ENCODE measurements at regions not wholly inside any gene's neighbourhood (a gene's known extent, or its start where the extent isn't known, plus 50 kb on each side); places are given as distances from the start of the nearest gene placed in this dataset.

DNA sequence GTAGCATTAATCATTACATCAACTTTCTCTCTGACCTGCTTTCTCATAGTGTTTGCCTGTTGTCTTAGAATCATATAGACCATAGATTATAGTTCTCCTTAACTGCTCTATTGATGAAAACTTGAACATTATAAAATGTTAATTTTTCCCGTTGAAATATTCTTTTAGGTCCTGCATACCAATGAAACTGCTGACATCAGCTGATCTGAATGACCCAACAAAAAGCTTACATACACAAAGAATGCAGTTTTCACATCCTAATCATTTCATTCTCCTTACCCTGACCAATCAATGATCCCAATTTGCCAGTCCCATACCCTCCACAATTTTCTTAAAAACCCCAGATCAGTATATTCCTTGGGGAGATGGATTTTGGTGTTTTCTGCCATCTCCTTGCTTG is 302.9 kb upstream of the MBL2 start:
- H3K27ac Mint-ChIP-seq: no peak overlapping the region
- H3K9me3 Mint-ChIP-seq: peaks cover 6% of the 10 kb centered on the region
- no peaks in the 10 kb centered on the region for H3K4me1 Mint-ChIP-seq
- ATAC-seq (ENCODE audit: low read depth) (no peak), DNase-seq (no peak)
- ChIA-PET POLR2A (no interaction called here), CTCF (no interaction called here)
- H3K4me3 Mint-ChIP-seq: no peak overlapping the region
- H3K27me3 Mint-ChIP-seq: no peaks in the 10 kb centered on the region
- H3K36me3 Mint-ChIP-seq (ENCODE audit: low read depth): no peaks in the 10 kb centered on the region
- intact Hi-C loops (cut with micrococcal nuclease): no loop called here
- TF ChIP-seq, protein P1, sequence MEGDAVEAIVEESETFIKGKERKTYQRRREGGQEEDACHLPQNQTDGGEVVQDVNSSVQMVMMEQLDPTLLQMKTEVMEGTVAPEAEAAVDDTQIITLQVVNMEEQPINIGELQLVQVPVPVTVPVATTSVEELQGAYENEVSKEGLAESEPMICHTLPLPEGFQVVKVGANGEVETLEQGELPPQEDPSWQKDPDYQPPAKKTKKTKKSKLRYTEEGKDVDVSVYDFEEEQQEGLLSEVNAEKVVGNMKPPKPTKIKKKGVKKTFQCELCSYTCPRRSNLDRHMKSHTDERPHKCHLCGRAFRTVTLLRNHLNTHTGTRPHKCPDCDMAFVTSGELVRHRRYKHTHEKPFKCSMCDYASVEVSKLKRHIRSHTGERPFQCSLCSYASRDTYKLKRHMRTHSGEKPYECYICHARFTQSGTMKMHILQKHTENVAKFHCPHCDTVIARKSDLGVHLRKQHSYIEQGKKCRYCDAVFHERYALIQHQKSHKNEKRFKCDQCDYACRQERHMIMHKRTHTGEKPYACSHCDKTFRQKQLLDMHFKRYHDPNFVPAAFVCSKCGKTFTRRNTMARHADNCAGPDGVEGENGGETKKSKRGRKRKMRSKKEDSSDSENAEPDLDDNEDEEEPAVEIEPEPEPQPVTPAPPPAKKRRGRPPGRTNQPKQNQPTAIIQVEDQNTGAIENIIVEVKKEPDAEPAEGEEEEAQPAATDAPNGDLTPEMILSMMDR (IDR thresholded peaks at IDR 0.05): no peak

DNA sequence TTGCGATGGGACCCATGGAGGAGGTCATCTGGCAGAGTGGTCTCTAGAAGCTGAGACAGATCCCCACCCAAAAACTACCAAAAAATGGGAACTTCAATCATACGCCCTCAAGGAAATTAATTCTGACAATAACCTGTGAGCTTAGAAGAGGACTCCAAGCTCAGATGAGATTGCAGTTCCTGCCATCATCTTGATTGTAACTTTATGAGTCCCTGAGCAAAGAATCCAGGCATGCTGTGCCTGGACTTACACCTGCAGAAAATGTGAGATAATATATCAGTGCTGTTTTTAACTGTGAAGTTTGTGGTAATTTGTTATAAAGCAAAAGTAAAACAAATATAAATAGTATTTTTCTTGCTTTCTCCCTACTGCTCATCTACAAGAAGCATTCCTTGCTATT is 299.6 kb upstream of the MBL2 start:
- POLR2A ChIA-PET: no interaction called here
- ATAC-seq (ENCODE audit: low read depth) (no peak), DNase-seq (no peak)
- Mint-ChIP-seq H3K9me3 (peaks cover 6% of the 10 kb centered on the region), H3K27me3 (no peaks in the 10 kb centered on the region), H3K4me1 (no peaks in the 10 kb centered on the region), H3K27ac (no peak overlapping the region), H3K36me3 (ENCODE audit: low read depth) (no peaks in the 10 kb centered on the region), H3K4me3 (no peak overlapping the region)
- CTCF ChIA-PET: no interaction called here
- TF ChIP-seq, protein P1 (IDR thresholded peaks at IDR 0.05): no peak
- intact Hi-C loops (cut with micrococcal nuclease): no loop called here

DNA sequence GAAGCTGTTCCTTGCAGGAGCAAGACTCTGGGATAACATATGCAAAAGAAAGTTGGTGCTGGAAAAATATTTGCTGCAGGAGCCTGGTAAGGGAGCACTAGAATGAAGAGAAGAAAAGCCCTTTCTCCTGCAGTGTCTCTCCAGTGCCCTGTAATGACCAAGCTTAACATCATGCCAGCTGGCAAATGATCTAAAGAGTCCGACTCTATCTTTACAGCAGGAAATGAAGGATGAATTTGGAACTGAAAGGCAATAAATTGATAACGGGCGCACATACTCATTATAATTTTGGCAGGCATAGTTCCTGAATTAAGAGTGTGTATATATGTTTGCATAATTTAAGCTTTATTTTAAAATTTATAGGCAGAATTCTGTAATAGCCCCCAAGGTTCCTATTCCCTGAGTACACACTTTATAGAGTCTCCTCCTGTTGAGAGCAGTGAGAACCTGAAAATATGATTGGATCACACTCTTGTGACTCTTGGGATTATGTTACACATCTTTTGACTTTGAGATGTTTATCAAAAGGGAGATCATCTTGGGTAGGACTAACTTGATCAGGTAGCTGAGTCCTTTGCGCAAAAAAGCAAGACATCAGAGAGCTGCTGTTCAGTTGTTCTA is 299.0 kb upstream of the MBL2 start:
- CTCF ChIA-PET: interaction anchor here (0.6 kb wide), 1 partner anchor 14 kb away, joined by 3 read pairs; no protein-coding TSS in a partner anchor

DNA sequence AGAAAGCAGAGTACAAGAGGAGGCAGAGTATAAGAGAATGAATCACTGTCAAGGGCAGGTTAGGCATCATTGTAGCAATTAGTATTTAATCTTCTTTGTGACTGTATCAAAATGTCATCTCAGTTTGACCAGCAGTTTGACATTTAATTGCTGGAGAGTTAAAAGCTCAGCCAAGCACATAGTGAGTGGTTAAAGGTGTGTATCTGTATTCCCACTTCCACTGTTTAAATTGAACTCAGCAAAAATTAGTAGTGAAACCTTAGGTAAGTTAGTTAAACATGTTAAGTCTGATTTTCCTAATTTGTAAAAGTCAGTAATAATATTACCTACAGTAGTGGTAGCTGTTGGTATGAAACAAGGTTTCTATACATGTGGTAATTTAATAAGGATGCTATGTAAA is 296.4 kb upstream of the MBL2 start:
- CTCF ChIA-PET: no interaction called here
- Mint-ChIP-seq H3K9me3 (peaks cover 3% of the 10 kb centered on the region), H3K27ac (no peak overlapping the region), H3K4me3 (no peak overlapping the region), H3K4me1 (no peaks in the 10 kb centered on the region), H3K27me3 (no peaks in the 10 kb centered on the region), H3K36me3 (ENCODE audit: low read depth) (no peaks in the 10 kb centered on the region)
- DNase-seq: no peak
- no peak for ATAC-seq (ENCODE audit: low read depth)
- POLR2A ChIA-PET: no interaction called here
- intact Hi-C loops (cut with micrococcal nuclease): no loop called here
- TF ChIP-seq, protein P1 (IDR thresholded peaks at IDR 0.05): no peak

More for the DNA sequence above, 299.0 kb upstream of the MBL2 start:
- DNase-seq (no peak), ATAC-seq (ENCODE audit: low read depth) (no peak)
- intact Hi-C loops (cut with micrococcal nuclease): no loop called here
- Mint-ChIP-seq H3K4me1 (no peaks in the 10 kb centered on the region), H3K9me3 (peaks cover 6% of the 10 kb centered on the region), H3K4me3 (no peak overlapping the region), H3K27ac (no peak overlapping the region), H3K27me3 (no peaks in the 10 kb centered on the region), H3K36me3 (ENCODE audit: low read depth) (no peaks in the 10 kb centered on the region)
- TF ChIP-seq, protein P1 (IDR thresholded peaks at IDR 0.05): no peak
- POLR2A ChIA-PET: no interaction called here

DNA sequence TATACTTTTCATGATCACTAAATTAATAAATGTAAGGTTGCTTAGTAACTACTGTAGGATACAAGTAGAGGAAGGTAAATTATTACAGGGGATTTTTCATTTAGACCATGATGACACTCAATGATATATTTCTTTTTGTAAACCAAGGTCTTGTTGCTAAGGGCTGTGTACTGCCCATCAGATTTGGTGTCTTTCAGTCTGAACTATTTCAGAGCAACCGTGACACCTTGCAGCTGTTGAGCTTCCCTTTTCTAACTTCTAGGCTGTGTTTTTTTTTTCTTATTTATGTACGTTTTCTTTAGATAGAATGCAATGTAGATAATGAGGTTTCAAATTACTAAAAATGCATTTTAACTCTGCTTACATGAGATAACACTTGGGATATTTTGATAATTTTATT is 292.0 kb upstream of the MBL2 start:
- Mint-ChIP-seq H3K4me3 (no peak overlapping the region), H3K4me1 (no peaks in the 10 kb centered on the region), H3K27ac (no peak overlapping the region), H3K27me3 (no peaks in the 10 kb centered on the region), H3K36me3 (ENCODE audit: low read depth) (no peaks in the 10 kb centered on the region), H3K9me3 (peaks cover 3% of the 10 kb centered on the region)
- ATAC-seq (ENCODE audit: low read depth) (no peak), DNase-seq (no peak)
- intact Hi-C loops (cut with micrococcal nuclease): no loop called here
- ChIA-PET CTCF (no interaction called here), POLR2A (no interaction called here)
- TF ChIP-seq, protein P1 (IDR thresholded peaks at IDR 0.05): no peak

Data from activated B cell treated with CpG ODN at 0.5 μM for 24 hours (primary cell).